AG04449 (cell line): ENCODE measurements at regions not wholly inside any gene's neighbourhood (a gene's known extent, or its start where the extent isn't known, plus 50 kb on each side); places are given as distances from the start of the nearest gene placed in this dataset.

Experiments used
- CTCF ChIA-PET: fragments of 350-600 bp; formaldehyde crosslinking; extraction: SDS; loops from one replicate; lab custom pipeline; 2021; ENCODE audit warnings: antibody characterized with exemption; lab: Yijun Ruan, JAX
- POLR2A ChIA-PET: fragments of 400-600, 350-600 bp; formaldehyde crosslinking; extraction: SDS; loops from one replicate; lab custom pipeline; 2020; ENCODE audit warnings: antibody characterized with exemption, inconsistent platforms; lab: Yijun Ruan, JAX
- DNase-seq: peaks from one replicate; pipeline ENCODE4 v3.0.0-alpha.2; 2010; ENCODE audit warnings: low read depth, low spot score
- H3K4me3 ChIP-seq: 2 replicates; pipeline ENCODE4 v1.5.1; 2011; ENCODE audit warnings: low read depth, mild to moderate bottlenecking, control low read depth, low read length
- TF ChIP-seq, protein P1 (sequence below): IDR thresholded peaks from one replicate; pipeline ENCODE4 v1.5.1; 2011; ENCODE audit warnings: mild to moderate bottlenecking, moderate library complexity, low read length, control low read depth, inconsistent platforms; ENCODE audit not compliant: insufficient read depth; ENCODE audit errors: missing control alignments

DNA sequence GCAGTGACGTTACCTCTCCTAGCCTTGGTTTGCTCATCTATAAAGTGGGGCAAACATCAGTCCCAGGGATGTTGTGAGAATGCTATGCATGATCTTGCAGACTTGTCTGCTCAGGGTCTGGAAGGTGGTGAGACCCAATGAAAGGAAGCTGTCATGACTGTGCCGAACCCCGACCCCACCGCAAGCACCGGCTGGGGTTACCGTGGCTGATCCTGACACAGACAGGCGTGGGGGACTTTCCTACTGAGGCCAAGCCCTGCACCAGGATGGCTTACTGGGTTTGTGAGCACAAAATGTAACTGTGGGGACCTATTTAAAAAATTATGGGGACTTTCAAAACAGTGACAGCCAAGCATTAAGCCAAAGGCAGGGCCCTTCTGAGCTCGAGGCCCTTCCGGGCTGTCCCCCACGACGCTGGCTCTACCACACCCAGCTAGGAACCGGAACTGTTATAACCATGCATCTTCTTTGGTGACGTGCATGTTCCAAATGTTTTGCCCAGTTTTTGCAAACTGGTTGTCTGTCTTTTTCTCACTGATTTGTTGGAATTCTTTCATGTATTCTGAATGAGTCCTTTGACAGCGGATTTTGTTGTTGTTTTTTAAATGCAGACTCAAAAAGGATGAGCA, 76.6 kb upstream of the PMEPA1 start:
- CTCF ChIA-PET, result no interaction called here
- POLR2A ChIA-PET, result no interaction called here
- no peak for DNase-seq
- TF ChIP-seq, protein P1, sequence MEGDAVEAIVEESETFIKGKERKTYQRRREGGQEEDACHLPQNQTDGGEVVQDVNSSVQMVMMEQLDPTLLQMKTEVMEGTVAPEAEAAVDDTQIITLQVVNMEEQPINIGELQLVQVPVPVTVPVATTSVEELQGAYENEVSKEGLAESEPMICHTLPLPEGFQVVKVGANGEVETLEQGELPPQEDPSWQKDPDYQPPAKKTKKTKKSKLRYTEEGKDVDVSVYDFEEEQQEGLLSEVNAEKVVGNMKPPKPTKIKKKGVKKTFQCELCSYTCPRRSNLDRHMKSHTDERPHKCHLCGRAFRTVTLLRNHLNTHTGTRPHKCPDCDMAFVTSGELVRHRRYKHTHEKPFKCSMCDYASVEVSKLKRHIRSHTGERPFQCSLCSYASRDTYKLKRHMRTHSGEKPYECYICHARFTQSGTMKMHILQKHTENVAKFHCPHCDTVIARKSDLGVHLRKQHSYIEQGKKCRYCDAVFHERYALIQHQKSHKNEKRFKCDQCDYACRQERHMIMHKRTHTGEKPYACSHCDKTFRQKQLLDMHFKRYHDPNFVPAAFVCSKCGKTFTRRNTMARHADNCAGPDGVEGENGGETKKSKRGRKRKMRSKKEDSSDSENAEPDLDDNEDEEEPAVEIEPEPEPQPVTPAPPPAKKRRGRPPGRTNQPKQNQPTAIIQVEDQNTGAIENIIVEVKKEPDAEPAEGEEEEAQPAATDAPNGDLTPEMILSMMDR, result no peak
- H3K4me3 ChIP-seq, result no peak overlapping the region

DNA sequence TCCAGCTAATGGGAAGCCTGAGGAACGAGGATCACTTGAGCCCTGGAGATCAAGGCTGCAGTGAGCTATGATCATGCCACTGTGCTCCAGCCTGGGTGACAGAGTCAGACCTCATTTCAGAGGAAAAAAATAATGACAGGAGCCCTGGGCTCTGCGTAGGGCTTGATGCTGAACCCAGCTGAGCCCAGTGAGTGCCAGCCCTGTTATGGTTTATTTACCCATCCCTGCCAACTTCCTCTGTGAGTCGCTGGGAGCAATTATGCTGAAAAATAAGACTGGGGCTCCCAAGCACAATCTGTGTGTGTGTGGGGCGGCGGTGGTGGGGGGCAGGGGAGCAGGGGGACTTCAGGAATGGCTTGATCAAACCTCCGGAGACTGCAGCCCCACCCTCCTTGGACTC, 75.9 kb upstream of the PMEPA1 start:
- H3K4me3 ChIP-seq, result no peak overlapping the region
- ChIA-PET CTCF (no interaction called here), POLR2A (no interaction called here)
- TF ChIP-seq, protein P1, result no peak
- no peak for DNase-seq

DNA sequence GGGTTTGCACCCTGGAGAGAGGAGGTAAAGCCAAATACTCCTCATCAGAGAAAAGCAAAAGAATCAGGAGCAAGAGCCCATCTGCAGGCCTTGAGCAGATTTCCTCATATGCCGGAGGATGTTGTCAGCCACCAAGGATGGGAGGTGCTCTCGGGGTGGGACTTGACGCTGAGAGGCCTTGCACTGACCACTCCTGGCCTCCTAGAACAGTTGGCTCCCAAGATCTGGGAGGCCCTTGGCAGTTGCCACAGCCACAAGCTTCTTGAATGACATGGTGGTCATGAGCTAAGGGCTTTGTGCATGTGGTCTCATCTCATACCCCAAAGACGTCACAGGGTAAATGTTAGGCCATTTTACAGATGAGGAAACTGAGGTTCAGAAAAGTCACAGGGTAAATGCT, 75.2 kb upstream of the PMEPA1 start:
- H3K4me3 ChIP-seq, result no peak overlapping the region
- no peak for DNase-seq
- TF ChIP-seq, protein P1, result no peak
- POLR2A ChIA-PET, result no interaction called here
- CTCF ChIA-PET, result no interaction called here

DNA sequence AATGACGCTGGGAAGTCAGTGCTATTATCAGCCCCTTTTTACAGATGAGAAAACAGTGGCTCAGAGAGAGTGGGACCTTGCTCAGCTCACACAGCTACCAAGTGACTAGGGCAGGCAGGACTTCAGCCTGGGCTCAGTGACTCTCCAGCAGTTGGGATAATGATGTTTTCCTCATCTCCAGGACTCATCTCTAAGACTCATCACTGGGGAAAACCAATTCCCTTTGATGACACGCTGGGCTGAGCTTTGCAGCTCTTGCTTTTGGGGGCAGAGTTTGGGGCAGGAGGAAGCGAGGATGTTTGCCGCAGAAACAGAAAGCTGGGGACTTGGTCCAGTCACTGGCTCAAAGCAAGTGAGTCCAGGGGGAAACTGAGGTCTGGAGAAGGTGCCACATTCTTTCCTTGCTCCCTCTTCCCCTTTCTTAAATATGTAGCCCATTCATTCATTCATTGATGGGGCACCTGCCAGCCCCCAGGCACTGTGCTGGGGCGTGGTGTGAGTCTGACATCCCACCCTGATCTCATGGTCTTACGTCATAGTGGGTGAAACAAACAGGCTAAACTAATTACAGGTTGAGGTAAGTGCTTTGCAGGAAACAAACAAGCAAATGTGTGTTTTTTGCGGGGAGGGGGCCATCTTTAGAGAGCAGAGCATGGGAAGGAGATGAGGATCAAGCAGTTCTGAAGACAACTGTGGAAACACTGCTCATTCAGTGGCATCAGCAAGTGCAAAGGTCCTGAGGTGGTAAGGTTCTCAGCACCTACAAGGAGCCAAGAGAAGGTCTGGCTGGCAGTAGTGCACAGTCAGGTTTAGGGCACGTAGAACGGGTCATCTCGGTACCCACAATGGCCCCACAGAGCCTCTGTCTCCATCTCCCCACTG, 74.4 kb upstream of the PMEPA1 start:
- ChIA-PET POLR2A (no interaction called here), CTCF (no interaction called here)
- no peak overlapping the region for H3K4me3 ChIP-seq
- TF ChIP-seq, protein P1, result no peak
- no peak for DNase-seq

DNA sequence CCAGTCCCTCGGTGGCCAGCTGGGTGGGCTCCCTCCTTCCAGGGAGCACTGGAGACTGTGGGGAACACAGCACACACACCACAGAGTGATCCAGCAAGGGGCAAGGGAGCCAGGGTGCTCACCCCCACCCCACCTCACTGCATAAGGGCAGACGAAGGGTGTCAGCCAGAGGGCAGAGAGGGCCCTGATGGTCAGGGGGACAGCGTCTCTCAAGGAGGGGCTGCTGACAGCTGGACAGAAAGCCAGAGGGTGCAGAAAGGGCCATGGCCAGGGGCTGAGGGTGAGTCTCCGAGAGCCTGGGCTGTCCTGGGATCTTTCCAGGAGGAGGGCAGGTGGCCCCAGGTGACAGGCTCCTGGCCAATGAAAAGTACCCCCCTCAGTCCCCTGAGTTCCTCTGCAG, 73.4 kb upstream of the PMEPA1 start:
- CTCF ChIA-PET, result no interaction called here
- H3K4me3 ChIP-seq, result no peak overlapping the region
- POLR2A ChIA-PET, result no interaction called here
- TF ChIP-seq, protein P1, result no peak
- DNase-seq, result no peak

DNA sequence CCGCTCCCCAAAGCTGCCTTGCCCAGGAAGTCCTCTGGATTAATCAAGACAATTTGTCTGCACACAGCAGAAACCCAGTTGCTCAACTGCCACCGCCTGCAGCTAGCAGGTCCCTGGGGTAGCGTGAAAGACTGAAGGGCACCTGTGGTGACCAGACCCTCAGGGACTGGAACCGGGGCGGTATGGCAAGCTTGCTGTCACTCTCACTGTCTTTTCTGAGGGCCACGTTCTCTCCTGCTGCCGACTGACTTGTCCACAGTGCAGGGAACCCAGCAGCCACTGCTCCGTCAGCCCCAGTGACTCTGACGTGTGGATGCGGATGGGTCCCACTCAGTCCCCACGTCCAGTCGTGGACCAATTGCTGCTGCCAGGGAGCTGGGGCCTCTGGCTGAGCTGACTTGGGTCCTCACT, 72.8 kb upstream of the PMEPA1 start:
- DNase-seq, result no peak
- H3K4me3 ChIP-seq, result no peak overlapping the region
- ChIA-PET CTCF (no interaction called here), POLR2A (no interaction called here)
- TF ChIP-seq, protein P1, result no peak
